Activated effector memory CD4-positive, alpha-beta T cell treated with Interleukin-2 at 50 U/mL for 16 hours (primary cell): ENCODE measurements at regions not wholly inside any gene's neighbourhood (a gene's known extent, or its start where the extent isn't known, plus 50 kb on each side); places are given as distances from the start of the nearest gene placed in this dataset.

Source experiments
- DNase-seq: peaks from one replicate; pipeline ENCODE4 v3.0.0-alpha.2; 2020

GRCh38 chr11:134479206-134480135 is 67.4 kb upstream of the B3GAT1 start:
- DNase-seq, result no peak

- no peak for DNase-seq
Observed at GRCh38 chr11:134478611-134479010, 66.6 kb upstream of the B3GAT1 start.

GRCh38 chr11:134478176-134478575 is 66.1 kb upstream of the B3GAT1 start:
- no peak for DNase-seq

- no peak for DNase-seq
Observed at GRCh38 chr11:134477486-134477885, 65.4 kb upstream of the B3GAT1 start.

GRCh38 chr11:134476435-134477021 is 64.5 kb upstream of the B3GAT1 start:
- no peak for DNase-seq

GRCh38 chr11:134475951-134476350 is 63.9 kb upstream of the B3GAT1 start:
- DNase-seq, result no peak

- no peak for DNase-seq
Observed at GRCh38 chr11:134474942-134475341, 62.9 kb upstream of the B3GAT1 start.

- DNase-seq, result no peak
Observed at GRCh38 chr11:134474070-134474860, 62.2 kb upstream of the B3GAT1 start.

- no peak for DNase-seq
Observed at GRCh38 chr11:134471716-134472455, 59.8 kb upstream of the B3GAT1 start.

- no peak for DNase-seq
Observed at GRCh38 chr11:134471087-134471715, 59.2 kb upstream of the B3GAT1 start.

GRCh38 chr11:134470238-134470637 is 58.2 kb upstream of the B3GAT1 start:
- DNase-seq, result no peak

GRCh38 chr11:134469627-134470026 is 57.6 kb upstream of the B3GAT1 start:
- DNase-seq, result no peak

GRCh38 chr11:134468796-134469195 is 56.8 kb upstream of the B3GAT1 start:
- DNase-seq, result no peak

GRCh38 chr11:134468081-134468668 is 56.1 kb upstream of the B3GAT1 start:
- DNase-seq, result no peak

- DNase-seq, result no peak
Observed at GRCh38 chr11:134466610-134467567, 54.8 kb upstream of the B3GAT1 start.

- DNase-seq, result no peak
Observed at GRCh38 chr11:134466156-134466555, 54.1 kb upstream of the B3GAT1 start.

- no peak for DNase-seq
Observed at GRCh38 chr11:134464981-134465730, 53.1 kb upstream of the B3GAT1 start.

- DNase-seq, result no peak
Observed at GRCh38 chr11:134464196-134464595, 52.2 kb upstream of the B3GAT1 start.

GRCh38 chr11:134463716-134464115 is 51.7 kb upstream of the B3GAT1 start:
- DNase-seq, result no peak
